CD4-positive, alpha-beta T cell treated with Interferon gamma for 1 hour (primary cell): ENCODE measurements at regions not wholly inside any gene's neighbourhood (a gene's known extent, or its start where the extent isn't known, plus 50 kb on each side); places are given as distances from the start of the nearest gene placed in this dataset.
"Not testable (repeated sequence)": the region's sequence is repeated elsewhere in the genome, so short reads cannot be mapped to it uniquely, and the experiment has no call there.

Experiments
- DNase-seq: peaks from one replicate; pipeline ENCODE4 v3.0.0-alpha.2; 2020

DNA sequence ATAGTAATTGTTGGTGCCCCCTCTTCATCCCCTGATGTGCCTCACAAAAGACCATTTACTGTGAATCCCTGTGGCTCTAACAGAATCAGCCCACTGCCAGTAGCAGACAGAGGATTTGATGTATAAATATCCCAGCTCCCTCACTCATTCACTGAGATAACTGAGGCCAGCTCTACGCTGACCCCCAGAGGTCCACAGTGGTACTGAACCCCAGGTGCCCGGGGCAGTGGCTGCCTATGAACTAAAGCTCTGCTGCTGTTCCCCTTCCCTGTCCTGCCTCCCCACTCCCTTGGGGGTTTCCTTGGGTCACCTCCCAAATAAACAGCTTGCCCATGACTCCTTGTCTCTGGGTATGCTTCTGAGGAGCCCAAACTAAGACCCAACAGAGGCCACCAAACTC, 295.8 kb downstream of the FOXL1 start:
- DNase-seq: no peak

DNA sequence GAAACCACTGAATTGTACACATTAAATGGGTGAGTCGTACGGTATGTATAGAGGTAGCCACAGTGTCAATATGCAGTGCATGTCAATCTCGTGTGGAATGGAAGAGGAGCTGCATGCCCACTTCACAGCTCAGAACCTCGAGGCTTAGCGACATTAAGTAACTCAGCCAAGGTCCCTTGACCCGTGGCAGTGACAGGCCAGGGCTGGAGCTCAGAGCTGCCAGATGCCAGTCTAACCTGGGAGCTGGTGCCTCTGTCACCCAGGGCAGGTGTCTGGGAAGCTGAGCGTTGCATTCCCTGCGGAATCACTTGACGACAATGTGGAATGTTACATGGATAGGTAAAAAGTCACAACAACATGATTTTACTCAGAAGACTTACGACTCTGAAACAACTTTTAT, 298.1 kb downstream of the FOXL1 start:
- no peak for DNase-seq

DNA sequence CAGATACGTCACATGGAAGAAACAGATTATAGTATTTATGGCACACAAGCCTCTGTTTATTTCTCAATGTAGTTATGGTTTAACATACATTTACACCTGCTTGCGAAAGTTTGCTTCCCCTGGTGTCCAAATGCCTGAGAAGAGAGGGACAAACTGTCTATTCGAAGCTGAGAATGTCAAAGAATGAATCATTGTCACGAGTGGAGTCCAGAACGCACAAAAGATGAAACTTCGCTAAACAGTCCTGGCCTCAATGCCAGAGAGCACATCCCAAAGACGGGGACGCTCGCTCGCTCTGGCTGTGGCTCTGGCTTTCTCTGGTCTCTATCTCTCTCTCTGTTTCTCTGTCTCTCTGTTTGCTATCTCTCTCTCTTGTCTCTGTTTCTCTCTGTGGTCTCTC, 298.8 kb downstream of the FOXL1 start:
- no peak for DNase-seq

DNA sequence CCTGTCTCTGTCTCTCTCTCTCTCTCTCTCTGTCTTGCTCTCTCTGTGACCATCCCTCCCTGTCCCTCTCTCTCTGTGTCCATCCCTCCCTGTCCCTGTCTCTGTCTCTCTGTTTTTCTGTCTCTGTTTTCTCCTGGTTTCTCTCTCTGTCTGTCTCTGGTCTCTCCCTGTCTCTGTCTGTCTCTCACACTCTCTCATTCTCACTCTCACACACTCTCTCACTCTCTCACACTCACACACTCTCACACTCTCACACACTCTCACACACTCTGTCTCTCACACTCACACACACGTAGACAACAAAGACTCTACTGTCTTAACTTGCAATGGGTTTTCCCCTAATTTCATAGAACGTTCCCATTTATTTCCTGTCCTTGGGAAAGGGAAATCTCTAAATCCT, 299.5 kb downstream of the FOXL1 start:
- no peak for DNase-seq

DNA sequence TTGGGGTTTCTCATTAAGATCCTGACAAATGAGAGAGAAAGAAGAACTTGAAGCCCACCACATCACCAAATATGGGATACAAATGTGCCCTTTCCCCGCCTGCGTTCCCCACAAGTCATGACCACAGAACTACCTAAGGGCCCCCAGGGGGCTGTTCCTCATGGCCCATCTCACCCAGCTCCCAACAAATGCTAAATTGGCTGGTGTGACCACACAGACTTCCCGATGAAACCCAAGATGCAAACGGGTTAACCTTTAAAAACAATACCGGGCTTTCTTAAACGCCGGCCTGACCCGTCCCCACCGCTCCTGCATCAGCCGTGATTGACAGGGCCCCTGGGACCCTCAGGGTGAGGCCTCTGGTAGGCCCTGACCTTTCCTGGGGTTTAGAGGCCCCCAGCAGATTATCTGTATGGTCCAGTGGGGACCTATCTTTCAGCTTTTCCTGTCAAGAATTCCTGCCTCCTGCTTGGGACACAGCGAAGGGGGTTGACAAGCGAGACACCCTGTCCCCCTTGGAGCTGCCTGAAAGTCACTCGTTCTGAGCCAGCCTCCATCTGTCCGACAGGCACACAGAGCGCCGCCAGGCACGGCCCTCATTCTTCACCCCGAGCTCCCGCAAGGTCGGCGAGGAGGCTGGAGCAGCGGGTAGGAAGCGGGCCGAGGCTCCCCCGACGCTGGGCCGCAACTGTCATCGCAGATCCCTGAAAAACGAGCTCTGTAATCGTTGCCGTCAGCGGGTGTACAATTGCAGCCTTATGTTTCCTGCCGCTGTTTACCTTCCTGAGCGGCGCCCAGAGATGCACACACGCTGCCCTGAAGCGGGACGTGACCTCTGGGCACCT, 300.1 kb downstream of the FOXL1 start:
- no peak for DNase-seq

GRCh38 chr16:86879268-86879667, 300.9 kb downstream of the FOXL1 start:
- no peak for DNase-seq

DNA sequence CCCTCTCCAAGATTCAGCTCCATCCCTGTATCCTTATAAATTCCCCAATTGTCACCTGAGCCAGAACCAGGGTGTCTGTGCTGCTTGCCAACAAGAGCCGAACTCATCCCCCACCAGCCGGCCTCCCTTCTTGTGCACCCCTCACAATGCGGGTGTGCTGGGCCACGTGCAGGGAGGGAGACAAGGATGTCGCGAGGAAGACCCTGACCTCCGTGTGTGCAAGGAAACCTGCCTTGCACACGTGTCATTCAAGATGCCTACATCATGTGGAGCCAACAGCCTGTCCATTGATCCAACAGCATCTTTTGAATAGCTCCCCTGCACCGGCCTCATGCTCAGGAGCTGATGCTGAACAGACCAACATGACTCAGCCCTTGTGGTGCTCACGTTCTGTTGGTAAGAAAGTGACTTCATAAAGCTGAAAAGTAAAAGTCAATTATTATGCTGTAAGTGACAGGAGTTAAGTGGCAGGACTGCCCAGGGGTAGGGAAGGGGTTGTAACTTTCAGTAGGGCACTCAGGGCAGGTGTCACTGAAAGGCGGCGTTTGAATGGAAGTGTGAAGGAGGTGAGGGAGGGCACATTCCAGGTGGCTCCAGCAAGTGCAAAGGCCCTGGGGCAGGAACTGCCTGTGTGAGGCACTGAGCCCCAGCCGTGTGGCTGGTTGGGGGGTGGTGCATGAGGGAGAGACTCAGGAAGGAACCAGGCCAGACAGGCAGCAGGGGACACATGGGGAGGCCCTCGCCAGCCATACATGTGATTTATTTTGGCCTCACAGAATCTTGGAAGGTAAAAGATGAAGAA, 302.2 kb downstream of the FOXL1 start:
- DNase-seq: no peak

DNA sequence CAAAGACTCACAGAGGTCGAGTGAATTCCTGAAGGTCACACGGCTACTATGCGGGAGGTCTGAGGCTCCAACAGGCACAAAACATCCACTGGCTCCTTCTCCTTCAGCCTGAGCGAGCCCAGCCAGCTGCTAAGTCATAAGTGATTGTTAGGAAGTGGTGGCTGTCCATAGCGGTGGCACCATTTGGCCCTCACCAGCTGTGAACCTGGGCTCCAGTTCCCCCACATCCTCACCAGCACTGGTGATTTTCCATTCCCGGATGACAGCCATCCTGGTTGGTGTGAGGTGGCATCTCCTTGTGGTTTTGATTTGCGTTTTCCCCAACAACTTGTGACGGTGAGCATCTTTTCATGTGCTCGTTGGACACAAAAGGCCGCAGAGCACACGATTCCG, 302.8 kb downstream of the FOXL1 start:
- no peak for DNase-seq

DNA sequence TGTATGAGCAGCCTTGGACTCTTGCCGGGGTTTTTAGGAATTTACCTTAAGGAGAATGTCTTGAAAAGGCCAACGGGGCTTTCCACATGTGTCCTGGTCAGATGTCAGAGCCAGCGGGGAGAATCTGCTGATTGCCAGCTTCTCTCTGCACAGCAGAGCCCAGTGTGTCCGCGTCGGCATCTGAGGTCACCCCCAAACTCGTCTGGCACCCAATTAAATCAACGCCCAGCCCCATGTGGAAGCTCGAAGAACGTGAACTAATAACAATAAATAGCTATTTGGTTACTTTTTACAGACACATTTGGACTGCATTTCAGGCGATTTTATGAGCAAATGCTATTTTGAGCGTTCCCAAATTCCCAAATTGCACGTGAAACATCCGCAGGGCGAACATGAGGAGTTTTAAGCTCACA, 303.5 kb downstream of the FOXL1 start:
- no peak for DNase-seq

- DNase-seq: no peak
Measured at GRCh38 chr16:86882586-86883280, 304.4 kb downstream of the FOXL1 start.

GRCh38 chr16:86883583-86884389, 305.4 kb downstream of the FOXL1 start:
- DNase-seq: no peak

DNA sequence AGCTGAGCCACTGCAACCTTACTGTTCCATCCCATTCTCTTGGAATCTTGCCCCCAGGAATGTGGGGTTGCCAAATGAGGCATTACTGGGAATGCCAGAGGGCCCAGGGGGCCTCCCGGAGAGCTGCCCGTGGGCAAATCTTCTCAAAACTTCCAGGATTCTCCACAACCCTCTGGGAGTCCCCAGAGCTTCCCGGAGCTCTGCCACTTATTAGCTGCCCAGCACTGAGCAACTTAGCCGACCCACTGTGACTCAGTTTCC, 306.0 kb downstream of the FOXL1 start:
- DNase-seq: no peak

DNA sequence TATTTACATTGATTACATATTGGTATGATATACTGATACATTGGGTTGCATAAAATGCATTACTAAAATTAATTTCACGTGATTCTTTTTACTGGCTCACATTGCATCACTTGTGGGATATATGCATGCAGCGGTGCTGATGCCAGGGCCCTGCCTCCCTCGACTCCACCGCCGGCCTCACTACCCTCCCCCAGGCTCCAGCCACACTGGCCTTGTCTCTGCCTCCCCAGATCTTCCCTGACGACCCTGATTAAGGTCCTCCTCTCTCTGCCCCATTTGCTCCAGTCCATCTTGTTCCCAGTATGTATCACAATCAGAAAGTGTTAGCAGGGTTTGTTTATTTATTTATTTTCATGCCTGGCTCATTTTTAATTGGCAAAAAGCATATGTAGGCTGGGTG, 306.8 kb downstream of the FOXL1 start:
- DNase-seq: no peak

DNA sequence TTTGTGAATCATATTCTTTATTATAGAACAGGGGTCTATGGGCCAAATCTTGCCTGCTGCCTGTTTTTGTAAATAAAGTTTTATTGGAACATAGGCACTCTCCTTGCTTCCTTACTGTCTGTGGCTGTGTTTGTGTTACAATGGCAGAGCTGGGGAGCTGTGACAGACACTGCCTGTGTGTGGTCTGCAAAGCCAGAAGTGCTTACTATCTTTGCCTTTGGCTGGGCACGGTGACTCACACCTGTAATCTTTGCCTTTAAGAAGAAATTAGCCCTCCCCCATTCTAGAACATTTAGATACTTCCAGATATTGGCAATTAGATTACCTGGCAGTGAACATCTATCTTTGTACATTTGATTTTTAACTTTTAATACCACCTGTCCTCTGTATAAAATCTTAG, 308.3 kb downstream of the FOXL1 start:
- no peak for DNase-seq

GRCh38 chr16:86887416-86887815, 309.1 kb downstream of the FOXL1 start:
- no peak for DNase-seq

DNA sequence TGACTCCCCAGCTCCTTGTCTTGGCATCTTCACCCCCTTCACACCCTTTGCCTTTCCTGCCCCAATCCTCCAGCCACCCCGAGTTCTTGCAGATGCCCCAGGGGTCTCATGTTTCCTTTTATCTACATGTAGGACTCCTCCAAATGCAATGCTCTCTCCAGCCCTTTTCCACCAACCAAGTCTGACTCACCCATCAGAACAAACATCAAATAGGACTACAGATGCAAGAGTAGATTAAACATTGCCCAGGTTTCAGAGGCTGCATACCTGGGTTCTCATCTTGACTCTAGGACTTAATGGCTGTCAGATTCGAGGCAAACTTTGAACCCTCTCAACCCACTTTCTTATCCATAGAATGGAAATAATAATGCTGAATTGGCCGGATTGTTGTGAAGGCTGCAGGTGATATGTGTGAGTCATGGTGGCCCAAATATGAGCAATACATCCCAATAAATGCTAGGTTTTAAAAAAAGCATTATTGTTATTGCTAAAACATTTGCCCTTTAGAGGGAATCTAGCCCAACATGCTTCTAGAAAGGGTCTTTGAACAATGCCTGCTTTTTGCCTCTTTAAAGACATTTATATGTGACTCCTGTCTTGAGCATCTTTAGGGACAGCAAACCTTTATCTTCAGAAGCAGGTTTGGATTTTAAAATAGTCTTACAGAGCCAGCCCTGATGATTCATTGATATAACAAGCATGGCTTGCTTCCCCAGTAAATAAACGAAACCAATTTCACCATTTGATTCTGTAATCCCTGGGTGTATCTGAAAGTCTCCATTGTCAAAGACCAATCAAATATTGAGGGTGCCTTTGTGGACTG, 310.1 kb downstream of the FOXL1 start:
- DNase-seq: no peak

GRCh38 chr16:86889054-86889366, 310.7 kb downstream of the FOXL1 start:
- not testable (repeated sequence) for DNase-seq

- DNase-seq: no peak
Measured at GRCh38 chr16:86889974-86890373, 311.6 kb downstream of the FOXL1 start.

GRCh38 chr16:86891121-86891520, 312.8 kb downstream of the FOXL1 start:
- no peak for DNase-seq

DNA sequence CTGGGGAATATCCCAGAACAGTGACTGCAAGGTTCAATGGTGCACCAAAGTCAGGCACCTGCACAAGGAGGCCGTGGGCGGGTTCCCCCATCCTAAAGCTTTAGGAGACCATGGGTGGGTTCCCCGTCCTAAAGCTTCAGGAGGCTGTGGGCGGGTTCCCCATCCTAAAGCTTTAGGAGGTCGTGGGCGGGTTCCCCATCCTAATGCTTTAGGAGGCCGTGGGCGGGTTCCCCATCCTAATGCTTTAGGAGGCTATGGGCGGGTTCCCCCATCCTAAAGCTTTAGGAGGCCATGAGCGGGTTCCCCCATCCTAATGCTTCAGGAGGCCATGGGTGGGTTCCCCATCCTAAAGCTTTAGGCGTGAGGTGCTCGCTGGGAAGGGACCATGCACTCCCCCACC, 313.3 kb downstream of the FOXL1 start:
- no peak for DNase-seq

GRCh38 chr16:86892509-86892908, 314.2 kb downstream of the FOXL1 start:
- no peak for DNase-seq

DNA sequence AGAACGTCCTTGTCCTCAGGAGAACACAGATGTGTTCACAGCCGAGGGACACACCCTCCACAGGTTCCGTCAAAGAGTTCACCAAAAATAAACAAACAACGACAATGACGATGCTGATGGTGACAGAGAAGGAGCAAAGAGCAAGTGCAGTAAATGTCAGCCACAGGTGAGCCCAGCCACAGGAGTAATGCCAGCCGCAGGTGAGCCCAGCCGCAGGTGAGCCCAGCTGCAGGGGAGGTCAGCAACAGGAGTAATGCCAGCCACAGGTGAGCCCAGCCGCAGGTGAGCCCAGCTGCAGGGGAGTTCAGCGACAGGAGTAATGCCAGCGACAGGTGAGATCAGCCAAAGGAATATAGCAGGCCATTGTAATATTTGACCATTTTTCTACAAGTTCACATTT, 315.2 kb downstream of the FOXL1 start:
- DNase-seq: no peak
